HepG2 (cell line): ENCODE measurements at regions not wholly inside any gene's neighbourhood (a gene's known extent, or its start where the extent isn't known, plus 50 kb on each side); places are given as distances from the start of the nearest gene placed in this dataset.

ENCODE experiments used
- ATAC-seq: fragments of 200-7000 bp; cut with Tn5 transposase; 3 replicates; pipeline ENCODE4 v1.9.1; 2020; ENCODE audit warnings: mild to moderate bottlenecking, moderate library complexity
- BruUV-seq: library from RNA; stranded (reverse); fragments of 400-500 nt; replicated peaks from 2 replicates; lab custom pipeline; 2021; lab: Mats Ljungman, UMichigan
- CTCF ChIA-PET: fragments of 300-600 bp; formaldehyde crosslinking; extraction: SDS; loops from one replicate; lab custom pipeline; 2021; ENCODE audit warnings: low total read pairs, inconsistent platforms, low intra/inter-chr PET ratio; lab: Yijun Ruan, JAX
- POLR2A ChIA-PET: fragments of 350-600 bp; sonication (Branson Sonifier 250); formaldehyde crosslinking; loops from one replicate; lab custom pipeline; 2020; ENCODE audit warnings: antibody characterized with exemption, inconsistent platforms; lab: Yijun Ruan, JAX
- DNase-seq: peaks from one replicate; pipeline ENCODE4 v3.0.0-alpha.2; 2015; ENCODE audit warnings: low spot score
- FAIRE-seq: peaks from 3 replicates; lab custom pipeline; 2011; peaks lifted over from hg19 to GRCh38; lab: Jason Lieb, UNC
- H2AFZ ChIP-seq: one replicate; pipeline ENCODE4 v1.6.1; 2011; ENCODE audit warnings: low read length, inconsistent platforms
- H3K27ac ChIP-seq: fragments of 300-600 bp; 3 replicates; pipeline ENCODE4 v1.8.0; 2011; ENCODE audit warnings: mixed run types, mild to moderate bottlenecking, mixed read lengths, low read length, inconsistent platforms; ENCODE audit not compliant: insufficient read depth; ENCODE audit errors: extremely low read length
- H3K27me3 ChIP-seq, 2 experiments: fragments of 200-600 bp in 1 of 2; 2 replicates in 1 of 2; 3 replicates in 1 of 2; pipeline versions ENCODE4 v1.6.0 to v1.8.0; 2011; ENCODE audit warnings: low read length in 2 of 2, mild to moderate bottlenecking in 2 of 2, moderate library complexity in 2 of 2, inconsistent platforms in 1 of 2; ENCODE audit not compliant: insufficient read depth in 2 of 2, control insufficient read depth in 1 of 2
- H3K36me3 ChIP-seq, 2 experiments: fragments of 200-600 bp in 1 of 2; replicated peaks in 1 of 2; 2 replicates in 1 of 2; 3 replicates in 1 of 2; pipeline versions ENCODE4 v1.5.1 to v1.8.0; 2011; ENCODE audit warnings: low read length in 2 of 2, inconsistent platforms in 1 of 2; ENCODE audit not compliant: insufficient read depth in 2 of 2, control insufficient read depth in 1 of 2
- H3K4me1 ChIP-seq: 2 replicates; pipeline ENCODE4 v1.5.1; 2012; ENCODE audit warnings: low read length, inconsistent platforms; ENCODE audit not compliant: insufficient read depth
- H3K4me2 ChIP-seq: 2 replicates; pipeline ENCODE4 v1.6.0; 2011; ENCODE audit warnings: low read depth, low read length, inconsistent platforms
- H3K4me3 ChIP-seq, 3 experiments: fragments of 200-600 bp in 1 of 3; sonication (generic), shearing (Covaris generic) in 1 of 3; replicated peaks in 1 of 3; 2 replicates each; pipeline ENCODE4 v1.5.1; 2011 to 2016; ENCODE audit warnings: low read length in 3 of 3, inconsistent platforms in 2 of 3, low read depth in 2 of 3, mild to moderate bottlenecking in 2 of 3, control low read depth in 1 of 3, mixed read lengths in 1 of 3; ENCODE audit not compliant: insufficient read depth in 1 of 3
- H3K79me2 ChIP-seq: one replicate; pipeline ENCODE4 v1.6.1; 2011; ENCODE audit warnings: low read length, inconsistent platforms; ENCODE audit not compliant: insufficient read depth
- H3K9ac ChIP-seq: 2 replicates; pipeline ENCODE4 v1.6.0; 2011; ENCODE audit warnings: mild to moderate bottlenecking, low read depth, low read length, inconsistent platforms; ENCODE audit not compliant: insufficient read depth
- H3K9me3 ChIP-seq: 2 replicates; pipeline ENCODE4 v1.5.1; 2012; ENCODE audit warnings: mild to moderate bottlenecking, low read length
- H4K20me1 ChIP-seq: 2 replicates; pipeline ENCODE4 v1.6.0; 2011; ENCODE audit warnings: inconsistent platforms, mild to moderate bottlenecking, low read length, moderate library complexity; ENCODE audit not compliant: insufficient read depth
- ETV5 ChIP-seq: IDR thresholded peaks from 2 replicates; pipeline ENCODE4 v1.6.1; 2018; ENCODE audit warnings: missing biosample characterization, missing genetic modification reagents, inconsistent platforms, borderline replicate concordance
- YY1 ChIP-seq: IDR thresholded peaks from 2 replicates; pipeline ENCODE4 v1.6.1; 2011; ENCODE audit warnings: low read length, low read depth, moderate library complexity, mild to moderate bottlenecking; ENCODE audit not compliant: insufficient read depth, insufficient replicate concordance
- ZNF501 ChIP-seq: sonication (generic); formaldehyde crosslinking; IDR thresholded peaks from 2 replicates; pipeline ENCODE4 v1.5.1; 2020; ENCODE audit warnings: mild to moderate bottlenecking, moderate library complexity, missing genetic modification reagents
- ZNF556 ChIP-seq: sonication (generic); formaldehyde crosslinking; IDR thresholded peaks from 2 replicates; pipeline ENCODE4 v1.4.0; 2020; ENCODE audit warnings: mild to moderate bottlenecking, missing genetic modification reagents, borderline replicate concordance
- ZSCAN21 ChIP-seq: sonication (generic); formaldehyde crosslinking; IDR thresholded peaks from 2 replicates; pipeline ENCODE4 v1.8.0; 2022; ENCODE audit warnings: mild to moderate bottlenecking, missing genetic modification reagents, moderate library complexity, borderline replicate concordance
- WGBS: methylation state at CpG from one replicate; pipeline ENCODE4 v1.1.6; 2017; ENCODE audit warnings: low lambda C conversion rate; 5-methylcytosine and 5-hydroxymethylcytosine counted together
- in situ Hi-C: cut with HindIII; loops from 2 replicates; pipeline ENCODE4 v1.10.0; 2017; ENCODE audit warnings: low pct_unique_long_range_greater_than_20kb; ENCODE audit not compliant: extremely low pct_ligation_motif_present
- intact Hi-C: fragments of 100-400 bp; cut with micrococcal nuclease; formaldehyde crosslinking; loops from one replicate; pipeline ENCODE4 v1.10.0; 2022; ENCODE audit not compliant: unreplicated experiment
- TF ChIP-seq, protein P1 (sequence below): sonication (generic); formaldehyde crosslinking; conservative IDR thresholded peaks from 2 replicates; pipeline ENCODE4 v1.4.0; 2020; ENCODE audit warnings: missing genetic modification reagents
- TF ChIP-seq, protein P2 (sequence below): IDR thresholded peaks from 2 replicates; pipeline ENCODE4 v1.6.1; 2016; ENCODE audit warnings: mild to moderate bottlenecking
- TF ChIP-seq, protein P3 (sequence below): sonication (generic); formaldehyde crosslinking; IDR thresholded peaks from 2 replicates; pipeline ENCODE4 v1.8.1; 2023; ENCODE audit warnings: mild to moderate bottlenecking, missing genetic modification reagents
- TF ChIP-seq, protein P4 (sequence below), 2 experiments: sonication (generic) in 1 of 2; formaldehyde crosslinking in 1 of 2; IDR thresholded peaks; 2 replicates each; pipeline versions ENCODE4 v1.4.0 to v1.6.1; 2016 to 2020; ENCODE audit warnings: borderline replicate concordance in 1 of 2, low read depth in 1 of 2, mild to moderate bottlenecking in 1 of 2, missing genetic modification reagents in 1 of 2

DNA sequence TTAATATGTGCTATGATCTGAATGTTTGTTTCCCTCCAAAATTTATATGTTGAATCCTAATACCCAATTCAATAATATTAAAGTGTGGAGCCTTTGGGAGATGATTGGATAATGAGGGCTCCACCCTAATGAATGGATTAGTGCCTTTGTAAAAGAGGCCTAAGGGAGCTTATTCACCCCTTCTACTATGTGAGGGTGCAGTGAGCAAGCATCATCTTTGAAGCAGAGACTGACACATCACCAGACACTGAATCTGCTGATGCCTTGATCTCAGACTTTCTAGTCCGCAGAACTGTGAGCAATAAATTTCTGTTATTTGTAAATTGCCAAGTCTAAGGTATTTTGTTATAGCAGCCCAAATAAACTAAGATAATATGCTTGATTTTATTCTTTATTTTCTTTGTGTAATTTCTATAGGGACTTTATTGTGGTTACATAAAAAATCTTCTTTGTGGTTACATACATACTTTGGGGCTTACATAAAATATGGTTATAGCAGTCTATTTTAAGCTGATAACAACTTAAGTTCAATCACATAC lies 131.1 kb upstream of the SLC38A2 start:
- Histone ChIP-seq H3K79me2 (no peaks in the 10 kb centered on the region), H4K20me1 (no peaks in the 10 kb centered on the region), H2AFZ (no peak overlapping the region), H3K36me3 (peaks cover 0 to 1% of the 10 kb centered on the region in 2 experiments; a peak in 1 of 5 replicates), H3K9ac (no peak overlapping the region), H3K4me3 (no peak overlapping the region), H3K27me3 (no peaks in the 10 kb centered on the region), H3K27ac (no peak overlapping the region), H3K4me2 (no peak overlapping the region), H3K4me1 (no peaks in the 10 kb centered on the region), H3K9me3 (peaks cover 33% of the 10 kb centered on the region)
- FAIRE-seq (no peak), DNase-seq (no peak), ATAC-seq (no peak)
- TF ChIP-seq ETV5 (CRISPR knock-in tag) = no peak
- TF ChIP-seq, protein P1, sequence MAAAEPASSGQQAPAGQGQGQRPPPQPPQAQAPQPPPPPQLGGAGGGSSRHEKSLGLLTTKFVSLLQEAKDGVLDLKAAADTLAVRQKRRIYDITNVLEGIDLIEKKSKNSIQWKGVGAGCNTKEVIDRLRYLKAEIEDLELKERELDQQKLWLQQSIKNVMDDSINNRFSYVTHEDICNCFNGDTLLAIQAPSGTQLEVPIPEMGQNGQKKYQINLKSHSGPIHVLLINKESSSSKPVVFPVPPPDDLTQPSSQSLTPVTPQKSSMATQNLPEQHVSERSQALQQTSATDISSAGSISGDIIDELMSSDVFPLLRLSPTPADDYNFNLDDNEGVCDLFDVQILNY = no peak
- TF ChIP-seq, protein P2, sequence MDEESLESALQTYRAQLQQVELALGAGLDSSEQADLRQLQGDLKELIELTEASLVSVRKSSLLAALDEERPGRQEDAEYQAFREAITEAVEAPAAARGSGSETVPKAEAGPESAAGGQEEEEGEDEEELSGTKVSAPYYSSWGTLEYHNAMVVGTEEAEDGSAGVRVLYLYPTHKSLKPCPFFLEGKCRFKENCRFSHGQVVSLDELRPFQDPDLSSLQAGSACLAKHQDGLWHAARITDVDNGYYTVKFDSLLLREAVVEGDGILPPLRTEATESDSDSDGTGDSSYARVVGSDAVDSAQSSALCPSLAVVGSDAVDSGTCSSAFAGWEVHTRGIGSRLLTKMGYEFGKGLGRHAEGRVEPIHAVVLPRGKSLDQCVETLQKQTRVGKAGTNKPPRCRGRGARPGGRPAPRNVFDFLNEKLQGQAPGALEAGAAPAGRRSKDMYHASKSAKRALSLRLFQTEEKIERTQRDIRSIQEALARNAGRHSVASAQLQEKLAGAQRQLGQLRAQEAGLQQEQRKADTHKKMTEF (CRISPR knock-in tag) = no peak
- TF ChIP-seq ZNF556 (CRISPR knock-in tag) = no peak
- intact Hi-C loops (no loop called here), in situ Hi-C loops (no loop called here)
- ChIA-PET POLR2A (no interaction called here), CTCF (no interaction called here)
- WGBS = 94% methylated on average over 1 of the region's 1 CpG
- BruUV-seq = no TSS peak

DNA sequence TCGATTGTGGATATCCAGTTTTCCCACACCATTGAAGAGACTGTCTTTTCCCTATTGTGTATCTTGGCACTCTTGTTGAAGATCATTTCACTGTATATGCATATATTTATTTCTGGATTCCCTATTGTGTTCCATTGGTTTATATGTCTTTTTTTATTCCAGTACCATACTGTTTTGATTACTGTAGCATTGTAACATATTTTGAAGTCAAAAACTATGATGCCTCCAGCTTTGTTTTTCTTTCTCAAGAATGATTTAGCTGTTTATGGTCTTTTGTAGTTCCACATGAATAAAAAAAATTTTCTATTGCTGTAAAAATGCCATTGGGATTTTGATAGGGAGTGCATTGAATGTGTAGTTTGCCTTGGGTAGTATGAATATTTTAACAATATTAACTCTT lies 128.1 kb upstream of the SLC38A2 start:
- intact Hi-C loops = no loop called here
- TF ChIP-seq YY1 = no peak
- TF ChIP-seq, protein P3, sequence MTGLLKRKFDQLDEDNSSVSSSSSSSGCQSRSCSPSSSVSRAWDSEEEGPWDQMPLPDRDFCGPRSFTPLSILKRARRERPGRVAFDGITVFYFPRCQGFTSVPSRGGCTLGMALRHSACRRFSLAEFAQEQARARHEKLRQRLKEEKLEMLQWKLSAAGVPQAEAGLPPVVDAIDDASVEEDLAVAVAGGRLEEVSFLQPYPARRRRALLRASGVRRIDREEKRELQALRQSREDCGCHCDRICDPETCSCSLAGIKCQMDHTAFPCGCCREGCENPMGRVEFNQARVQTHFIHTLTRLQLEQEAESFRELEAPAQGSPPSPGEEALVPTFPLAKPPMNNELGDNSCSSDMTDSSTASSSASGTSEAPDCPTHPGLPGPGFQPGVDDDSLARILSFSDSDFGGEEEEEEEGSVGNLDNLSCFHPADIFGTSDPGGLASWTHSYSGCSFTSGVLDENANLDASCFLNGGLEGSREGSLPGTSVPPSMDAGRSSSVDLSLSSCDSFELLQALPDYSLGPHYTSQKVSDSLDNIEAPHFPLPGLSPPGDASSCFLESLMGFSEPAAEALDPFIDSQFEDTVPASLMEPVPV (CRISPR knock-in tag) = no peak
- no peak for TF ChIP-seq ZSCAN21
- no peak for TF ChIP-seq ZNF501 (CRISPR knock-in tag)
- TF ChIP-seq, protein P4, sequence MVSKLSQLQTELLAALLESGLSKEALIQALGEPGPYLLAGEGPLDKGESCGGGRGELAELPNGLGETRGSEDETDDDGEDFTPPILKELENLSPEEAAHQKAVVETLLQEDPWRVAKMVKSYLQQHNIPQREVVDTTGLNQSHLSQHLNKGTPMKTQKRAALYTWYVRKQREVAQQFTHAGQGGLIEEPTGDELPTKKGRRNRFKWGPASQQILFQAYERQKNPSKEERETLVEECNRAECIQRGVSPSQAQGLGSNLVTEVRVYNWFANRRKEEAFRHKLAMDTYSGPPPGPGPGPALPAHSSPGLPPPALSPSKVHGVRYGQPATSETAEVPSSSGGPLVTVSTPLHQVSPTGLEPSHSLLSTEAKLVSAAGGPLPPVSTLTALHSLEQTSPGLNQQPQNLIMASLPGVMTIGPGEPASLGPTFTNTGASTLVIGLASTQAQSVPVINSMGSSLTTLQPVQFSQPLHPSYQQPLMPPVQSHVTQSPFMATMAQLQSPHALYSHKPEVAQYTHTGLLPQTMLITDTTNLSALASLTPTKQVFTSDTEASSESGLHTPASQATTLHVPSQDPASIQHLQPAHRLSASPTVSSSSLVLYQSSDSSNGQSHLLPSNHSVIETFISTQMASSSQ (IDR thresholded peaks at IDR 0.05; ENCODE audit: low read depth) = no peak
- TF ChIP-seq, protein P4 (CRISPR knock-in tag; IDR thresholded peaks at IDR 0.05; ENCODE audit: borderline replicate concordance) = no peak

More for the DNA sequence above, 128.1 kb upstream of the SLC38A2 start:
- DNase-seq = no peak
- no peak for ATAC-seq
- Histone ChIP-seq H3K4me3 (no peak overlapping the region), H2AFZ (no peak overlapping the region), H3K27ac (no peak overlapping the region), H3K36me3 (no peaks in the 10 kb centered on the region), H3K79me2 (no peaks in the 10 kb centered on the region), H3K4me2 (no peak overlapping the region), H3K9ac (no peak overlapping the region), H3K9me3 (peaks cover 17% of the 10 kb centered on the region), H3K4me1 (peaks cover 6% of the 10 kb centered on the region), H3K27me3 (no peaks in the 10 kb centered on the region), H4K20me1 (no peaks in the 10 kb centered on the region)
- no peak for FAIRE-seq
- BruUV-seq = no TSS peak
- in situ Hi-C loops = no loop called here
- ChIA-PET CTCF (no interaction called here), POLR2A (no interaction called here)
- WGBS = 97% methylated on average over 1 of the region's 1 CpG
